ENCODE measurements at regions not wholly inside any gene's neighbourhood (a gene's known extent, or its start where the extent isn't known, plus 50 kb on each side); places are given as distances from the start of the nearest gene placed in this dataset.

- no peaks in the 10 kb centered on the region for H3K4me1 ChIP-seq
- no peaks in the 10 kb centered on the region for H3K36me3 ChIP-seq
- H3K4me3 ChIP-seq = no peak overlapping the region
- ATAC-seq (no peak), DNase-seq (no peak)
- no peaks in the 10 kb centered on the region for H3K27me3 ChIP-seq
- intact Hi-C loops (cut with DNase I) = no loop called here
- no peak for TF ChIP-seq CTCF (IDR thresholded peaks at IDR 0.05)
- no peaks in the 10 kb centered on the region for H3K9me3 ChIP-seq
- H3K27ac ChIP-seq = no peak overlapping the region
These were observed 155.5 kb upstream of the KRR1 start for GRCh38 chr12:75666939-75667334.

GRCh38 chr12:75666126-75666938, 154.9 kb upstream of the KRR1 start:
- Histone ChIP-seq H3K4me1 (no peaks in the 10 kb centered on the region), H3K36me3 (no peaks in the 10 kb centered on the region), H3K27ac (no peak overlapping the region), H3K27me3 (no peaks in the 10 kb centered on the region), H3K9me3 (no peaks in the 10 kb centered on the region), H3K4me3 (no peak overlapping the region)
- no peak for TF ChIP-seq CTCF (IDR thresholded peaks at IDR 0.05)
- DNase-seq = no peak
- intact Hi-C loops (cut with DNase I) = no loop called here
- ATAC-seq = no peak

- Histone ChIP-seq H3K36me3 (no peaks in the 10 kb centered on the region), H3K9me3 (no peaks in the 10 kb centered on the region), H3K27me3 (no peaks in the 10 kb centered on the region), H3K4me1 (no peaks in the 10 kb centered on the region), H3K4me3 (no peak overlapping the region), H3K27ac (no peak overlapping the region)
- no peak for DNase-seq
- TF ChIP-seq CTCF (IDR thresholded peaks at IDR 0.05) = no peak
- intact Hi-C loops (cut with DNase I) = no loop called here
- no peak for ATAC-seq
These were observed 153.8 kb upstream of the KRR1 start for GRCh38 chr12:75665216-75665615.

- Histone ChIP-seq H3K27me3 (no peaks in the 10 kb centered on the region), H3K4me3 (no peak overlapping the region), H3K4me1 (no peaks in the 10 kb centered on the region), H3K9me3 (no peaks in the 10 kb centered on the region), H3K36me3 (no peaks in the 10 kb centered on the region), H3K27ac (no peak overlapping the region)
- no peak for TF ChIP-seq CTCF (IDR thresholded peaks at IDR 0.05)
- DNase-seq = no peak
- ATAC-seq = no peak
- intact Hi-C loops (cut with DNase I) = no loop called here
These were observed 151.2 kb upstream of the KRR1 start for GRCh38 chr12:75662511-75663159.

- intact Hi-C loops (cut with DNase I) = no loop called here
- H3K27me3 ChIP-seq = no peaks in the 10 kb centered on the region
- no peaks in the 10 kb centered on the region for H3K36me3 ChIP-seq
- DNase-seq = no peak
- H3K4me3 ChIP-seq = no peak overlapping the region
- TF ChIP-seq CTCF (IDR thresholded peaks at IDR 0.05) = no peak
- H3K27ac ChIP-seq = no peak overlapping the region
- H3K4me1 ChIP-seq = no peaks in the 10 kb centered on the region
- no peak for ATAC-seq
- H3K9me3 ChIP-seq = no peaks in the 10 kb centered on the region
These were observed 150.5 kb upstream of the KRR1 start for GRCh38 chr12:75661908-75662307.

Data from left lung (tissue), 4 donors.